CD4-positive, alpha-beta T cell treated with Interleukin-10 for 1 hour (primary cell): ENCODE measurements at regions not wholly inside any gene's neighbourhood (a gene's known extent, or its start where the extent isn't known, plus 50 kb on each side); places are given as distances from the start of the nearest gene placed in this dataset.

Experiments used
- DNase-seq: peaks from one replicate; pipeline ENCODE4 v3.0.0-alpha.2; 2020

- no peak for DNase-seq
Observed at GRCh38 chr4:138851391-138852335, 163.9 kb upstream of the NOCT start.

DNA sequence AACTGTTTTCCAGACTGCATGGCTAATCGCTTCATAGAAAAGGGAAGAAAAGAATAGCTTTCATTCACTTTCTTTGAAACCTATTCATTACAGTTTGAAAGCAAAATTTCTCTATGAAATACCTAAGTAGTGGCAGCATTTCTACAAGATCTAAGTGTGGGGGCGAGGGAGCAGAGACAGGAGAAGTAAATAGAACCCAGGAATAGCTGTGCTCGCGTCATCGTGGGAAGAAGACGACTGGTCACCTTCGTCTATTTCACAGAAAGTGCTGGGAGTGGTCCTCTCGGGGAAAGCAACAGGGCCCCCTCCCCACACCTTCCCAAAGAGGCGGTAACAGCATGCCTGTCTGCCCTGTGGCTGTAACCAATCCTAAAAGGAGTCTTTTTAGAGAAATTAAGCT lies 169.9 kb upstream of the NOCT start:
- no peak for DNase-seq

DNA sequence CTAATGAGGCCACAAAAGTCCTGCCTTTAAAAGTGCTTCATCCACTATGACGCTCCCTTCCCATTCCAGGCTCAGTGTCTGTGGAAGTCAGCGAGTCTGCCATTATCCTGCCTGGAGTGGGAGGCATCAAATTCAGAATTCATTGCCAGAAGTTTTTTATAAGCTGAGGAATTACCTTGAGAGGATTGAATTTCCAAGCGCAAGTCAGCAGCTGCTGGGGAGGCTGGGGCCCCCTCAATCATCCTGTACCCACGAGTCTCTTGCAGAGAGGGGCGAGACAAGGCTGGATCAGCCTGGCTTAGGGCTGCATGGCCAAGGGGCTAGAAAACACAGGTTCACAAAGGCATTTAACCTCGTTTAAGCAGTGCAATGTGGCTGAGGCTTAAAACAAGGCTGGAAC lies 170.5 kb upstream of the NOCT start:
- no peak for DNase-seq

DNA sequence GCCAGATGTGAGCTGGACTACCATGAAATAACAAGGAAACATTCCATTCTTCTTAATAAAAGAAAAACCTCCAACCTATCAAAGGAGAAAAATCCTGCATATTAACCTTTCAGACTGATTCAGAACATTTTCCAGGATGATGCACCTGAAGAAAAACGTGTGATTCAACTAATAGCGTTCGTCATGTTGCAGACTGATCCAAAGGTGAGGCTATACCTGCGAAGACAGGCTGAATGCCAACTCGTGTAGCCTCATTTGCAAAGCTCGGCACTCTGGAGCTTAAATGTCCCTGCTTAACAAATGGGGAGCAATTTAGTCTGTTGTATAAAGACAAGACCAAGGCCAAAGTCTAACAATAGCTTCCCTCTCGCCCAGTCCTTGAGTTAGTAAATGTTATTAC lies 172.0 kb upstream of the NOCT start:
- DNase-seq, result no peak

DNA sequence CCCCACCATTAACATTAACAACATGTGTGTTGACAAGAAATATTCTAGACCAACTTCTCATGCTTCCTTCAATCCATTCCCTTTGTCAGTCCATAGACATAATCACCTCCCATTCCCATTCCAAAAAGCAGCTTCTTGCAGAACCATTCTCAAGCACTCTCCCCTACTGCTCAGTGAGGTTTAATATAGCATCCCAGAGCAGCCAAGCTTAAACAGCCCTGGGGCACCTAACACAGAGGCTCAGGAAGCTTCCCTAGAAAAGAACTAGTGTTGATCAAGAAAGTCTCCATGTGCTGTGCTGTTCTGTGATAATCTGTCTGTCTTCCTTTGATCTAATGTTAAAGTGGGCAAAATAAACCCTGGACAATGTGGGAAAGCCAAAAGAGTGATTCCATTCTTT lies 174.2 kb upstream of the NOCT start:
- no peak for DNase-seq

GRCh38 chr4:138838251-138838650 lies 177.3 kb upstream of the NOCT start:
- DNase-seq, result no peak

GRCh38 chr4:138835832-138836533 lies 179.6 kb upstream of the NOCT start:
- no peak for DNase-seq

DNA sequence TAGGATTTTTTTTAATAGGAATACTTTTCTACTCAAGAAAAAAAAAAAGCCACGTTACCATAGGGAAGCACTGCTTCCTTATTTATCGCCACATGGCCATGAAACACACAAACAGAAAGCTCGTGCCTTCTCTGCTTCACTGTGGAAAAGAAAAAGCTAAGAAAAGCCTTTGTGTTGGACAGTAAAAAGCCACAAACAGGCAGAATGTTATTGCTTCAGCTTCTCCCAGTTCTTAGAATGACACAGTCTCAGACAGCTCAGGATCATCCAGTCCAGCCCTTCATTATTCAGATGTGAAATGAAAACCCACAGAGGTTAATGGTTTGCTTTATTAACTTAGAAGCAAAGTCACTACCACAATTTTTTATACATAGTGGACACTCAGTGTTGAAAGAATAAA lies 181.6 kb upstream of the NOCT start:
- no peak for DNase-seq

GRCh38 chr4:138832563-138832962 lies 183.0 kb upstream of the NOCT start:
- DNase-seq, result no peak

GRCh38 chr4:138831948-138832347 lies 183.6 kb upstream of the NOCT start:
- no peak for DNase-seq

DNA sequence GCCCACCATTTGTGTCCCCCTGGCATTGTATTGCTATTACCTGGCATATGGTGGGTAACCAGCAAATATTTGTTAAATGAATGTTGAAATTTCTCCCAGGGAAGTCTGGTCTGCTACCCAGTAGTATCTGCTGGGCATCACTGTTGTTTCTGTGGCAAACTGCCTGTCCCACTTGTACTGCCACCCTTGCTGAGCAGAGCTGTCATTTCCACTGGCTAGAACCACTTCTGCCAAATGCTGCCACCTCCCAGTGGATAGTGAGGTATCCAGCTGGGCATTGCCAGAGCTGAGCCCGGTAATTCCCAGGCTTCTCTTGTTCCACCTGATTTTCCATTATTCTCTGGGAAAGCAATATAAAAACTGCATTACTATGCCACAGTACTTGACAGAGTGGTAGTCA lies 186.7 kb upstream of the NOCT start:
- no peak for DNase-seq

- DNase-seq, result no peak
Observed at GRCh38 chr4:138826754-138827153, 188.8 kb upstream of the NOCT start.

- DNase-seq, result no peak
Observed at GRCh38 chr4:138826322-138826721, 189.3 kb upstream of the NOCT start.

DNA sequence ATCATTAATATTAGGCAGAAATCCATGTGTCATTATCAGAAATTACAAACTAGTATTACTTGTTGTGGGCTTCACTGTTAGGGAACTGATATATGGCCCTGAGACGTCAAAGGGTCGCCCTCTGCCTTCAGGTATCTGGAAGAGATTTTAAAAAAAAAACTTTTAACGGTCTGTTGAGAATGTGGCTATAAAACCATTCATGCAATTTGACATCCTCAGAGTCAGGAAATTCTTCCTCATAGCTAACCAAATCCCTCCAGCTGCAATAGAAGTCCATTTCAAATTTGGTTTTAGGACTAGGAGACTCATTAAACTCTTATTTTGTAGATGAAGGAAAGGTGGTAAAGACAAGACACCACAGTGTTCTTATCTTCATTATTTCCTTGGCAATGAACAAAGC lies 194.2 kb upstream of the NOCT start:
- DNase-seq, result no peak

- DNase-seq, result no peak
Observed at GRCh38 chr4:138816875-138817274, 198.7 kb upstream of the NOCT start.

DNA sequence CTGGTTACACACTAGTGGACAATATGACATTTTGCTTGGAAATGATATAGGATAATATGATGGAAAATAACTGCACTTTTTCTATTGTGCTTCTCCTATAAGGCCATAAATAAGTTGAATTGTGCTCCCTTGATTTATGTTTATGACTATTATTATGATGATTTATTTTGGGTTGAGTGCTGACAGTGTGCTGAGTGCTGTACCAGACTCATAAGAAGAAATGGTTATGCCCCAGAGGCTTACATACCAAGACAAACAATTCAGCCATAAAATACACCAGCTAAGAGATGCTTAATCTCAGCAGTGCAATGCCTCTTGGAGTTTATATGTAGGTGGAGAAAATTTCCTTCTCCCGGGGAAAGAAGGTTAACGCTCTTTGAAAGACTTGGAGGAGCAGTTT lies 199.8 kb upstream of the NOCT start:
- DNase-seq, result no peak

- no peak for DNase-seq
Observed at GRCh38 chr4:138805736-138806135, 209.8 kb upstream of the NOCT start.

DNA sequence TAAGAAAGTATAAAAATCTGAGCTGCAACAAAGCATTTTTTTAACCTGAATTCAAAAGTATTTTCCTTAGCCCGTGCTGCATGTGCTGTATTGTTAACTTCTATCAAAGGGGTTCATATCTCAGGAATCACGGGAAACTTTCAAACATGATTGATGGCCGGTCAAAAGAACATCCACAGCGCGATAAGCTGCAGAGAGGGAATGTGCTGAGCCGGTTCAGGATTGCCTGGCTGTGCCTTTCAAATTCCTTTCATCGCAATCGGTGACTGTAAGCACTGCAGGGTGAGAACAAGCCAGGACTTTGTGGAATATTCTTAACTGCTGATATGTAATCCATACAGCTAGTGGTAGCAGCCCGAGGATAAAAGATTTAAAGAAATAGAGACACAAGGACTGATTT lies 210.9 kb upstream of the NOCT start:
- no peak for DNase-seq

DNA sequence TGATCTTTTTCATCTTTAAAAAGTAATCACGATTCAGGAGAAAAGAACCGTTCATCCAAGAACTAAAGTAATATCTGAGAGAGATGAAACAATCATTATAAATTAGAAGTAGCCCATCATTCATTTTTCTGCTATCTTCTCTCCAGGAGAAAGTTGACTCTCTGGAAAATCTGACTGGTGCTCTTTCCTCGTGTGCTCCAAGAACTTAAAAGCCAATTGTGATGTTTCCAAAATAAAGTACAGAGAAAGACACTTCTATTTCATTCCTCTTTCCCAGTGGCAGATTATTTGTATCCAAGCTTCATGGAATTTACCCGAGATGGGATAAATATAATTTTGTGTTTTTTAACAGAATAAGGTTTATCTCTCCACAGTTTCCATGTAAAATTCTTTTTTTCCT lies 212.5 kb upstream of the NOCT start:
- DNase-seq, result no peak

GRCh38 chr4:138802499-138802898 lies 213.1 kb upstream of the NOCT start:
- DNase-seq, result no peak

- no peak for DNase-seq
Observed at GRCh38 chr4:138800421-138800820, 215.2 kb upstream of the NOCT start.

DNA sequence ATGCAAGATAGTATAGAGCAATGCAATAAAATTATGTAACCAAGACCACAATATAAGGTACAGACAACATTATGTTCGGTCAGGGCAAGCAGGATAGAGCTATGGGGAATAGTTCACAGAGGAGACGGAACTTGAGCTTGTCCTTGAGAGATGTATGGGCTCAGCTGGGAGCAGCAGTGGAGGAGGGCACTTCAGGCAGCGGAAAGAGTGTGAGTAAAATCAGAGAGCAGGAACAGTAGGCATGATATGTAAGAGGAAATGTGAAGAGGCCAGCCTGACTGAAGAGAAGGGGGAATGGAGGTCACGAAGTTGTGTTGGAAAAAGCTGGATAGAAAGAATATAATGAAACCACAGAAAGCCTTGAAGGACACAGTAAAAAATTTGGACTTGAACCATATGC lies 217.2 kb upstream of the NOCT start:
- no peak for DNase-seq

DNA sequence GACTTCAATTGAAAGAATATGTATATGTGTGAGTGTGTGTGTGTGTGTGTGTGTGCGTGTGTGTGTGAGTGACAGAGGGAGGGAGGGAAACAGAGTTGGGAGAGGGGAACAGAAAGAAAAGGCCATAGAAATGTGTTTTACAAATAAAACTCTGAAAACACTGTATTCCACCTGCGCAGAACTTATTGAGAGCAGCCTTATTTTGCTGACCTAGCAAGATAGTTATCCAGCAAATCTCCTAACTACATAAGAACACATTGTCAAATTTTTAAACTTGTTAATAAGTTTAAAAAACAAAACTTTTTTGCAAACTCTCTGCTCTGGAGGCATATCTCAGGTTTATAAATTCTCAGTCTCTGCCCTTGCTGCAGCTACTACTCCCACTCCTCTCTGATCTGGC lies 217.9 kb upstream of the NOCT start:
- DNase-seq, result no peak

GRCh38 chr4:138796761-138797160 lies 218.8 kb upstream of the NOCT start:
- no peak for DNase-seq
